ENCODE measurements at regions not wholly inside any gene's neighbourhood (a gene's known extent, or its start where the extent isn't known, plus 50 kb on each side); places are given as distances from the start of the nearest gene placed in this dataset.

- no peak overlapping the region for H2AFZ ChIP-seq (ENCODE audit: low read length)
- no peaks in the 10 kb centered on the region for H3K9me2 ChIP-seq (replicated peaks; ENCODE audit: insufficient read depth, low read length)
- H3K27ac ChIP-seq (ENCODE audit: low read length), result no peak overlapping the region
- H4K20me1 ChIP-seq (ENCODE audit: insufficient read depth, low read depth, low read length), result no peaks in the 10 kb centered on the region
- peaks cover 3% of the 10 kb centered on the region; the same call in 1 of the 2 replicates for H3K4me1 ChIP-seq (ENCODE audit: low read length)
- no peak overlapping the region for H3K4me2 ChIP-seq (ENCODE audit: low read depth, low read length, poor library complexity, severe bottlenecking)
- DNase-seq, result no peak
- no peaks in the 10 kb centered on the region for H3K79me2 ChIP-seq (ENCODE audit: low read length)
- H3K9ac ChIP-seq (ENCODE audit: low read length), result no peak overlapping the region
- H3K9me3 ChIP-seq (ENCODE audit: low read length), result no peaks in the 10 kb centered on the region
- H3K36me3 ChIP-seq (ENCODE audit: insufficient read depth, low read length), result no peaks in the 10 kb centered on the region
- no peak overlapping the region for H3K4me3 ChIP-seq (ENCODE audit: low read length)
- no peaks in the 10 kb centered on the region for H3K27me3 ChIP-seq (ENCODE audit: low read length)
Observed at GRCh38 chr14:22158560-22158959, 430.5 kb downstream of the DAD1 start.

DNA sequence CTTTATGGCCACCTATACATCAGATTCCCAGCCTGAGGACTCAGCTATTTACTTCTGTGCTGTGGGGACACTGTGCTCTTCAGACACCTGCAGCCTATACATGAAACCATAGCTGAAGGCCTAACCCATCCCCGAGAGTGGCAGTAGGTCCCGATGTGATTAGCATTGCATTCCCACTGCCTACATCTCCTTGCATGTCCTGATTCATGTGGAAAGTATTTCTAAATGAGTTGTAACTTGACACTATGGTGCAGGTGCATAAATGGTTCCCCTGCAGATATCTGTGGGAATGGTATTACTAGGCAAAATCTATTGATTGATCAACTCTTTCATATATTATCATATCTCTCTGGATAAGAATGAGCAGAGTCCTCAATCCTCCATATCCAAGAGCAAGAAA lies 433.5 kb downstream of the DAD1 start:
- Histone ChIP-seq H3K4me2 (ENCODE audit: low read depth, low read length, poor library complexity, severe bottlenecking) (no peak overlapping the region), H3K9me3 (ENCODE audit: low read length) (no peaks in the 10 kb centered on the region), H3K4me3 (ENCODE audit: low read length) (no peak overlapping the region), H3K9me2 (replicated peaks; ENCODE audit: insufficient read depth, low read length) (no peaks in the 10 kb centered on the region), H3K79me2 (ENCODE audit: low read length) (no peaks in the 10 kb centered on the region), H3K27ac (ENCODE audit: low read length) (no peak overlapping the region), H3K9ac (ENCODE audit: low read length) (no peak overlapping the region), H4K20me1 (ENCODE audit: insufficient read depth, low read depth, low read length) (no peaks in the 10 kb centered on the region), H3K4me1 (ENCODE audit: low read length) (peaks cover 3% of the 10 kb centered on the region; the same call in 1 of the 2 replicates), H3K27me3 (ENCODE audit: low read length) (no peaks in the 10 kb centered on the region), H2AFZ (ENCODE audit: low read length) (no peak overlapping the region), H3K36me3 (ENCODE audit: insufficient read depth, low read length) (no peaks in the 10 kb centered on the region)
- DNase-seq, result no peak

- H4K20me1 ChIP-seq (ENCODE audit: insufficient read depth, low read depth, low read length), result no peaks in the 10 kb centered on the region
- H3K79me2 ChIP-seq (ENCODE audit: low read length), result no peaks in the 10 kb centered on the region
- no peaks in the 10 kb centered on the region for H3K27me3 ChIP-seq (ENCODE audit: low read length)
- no peaks in the 10 kb centered on the region for H3K36me3 ChIP-seq (ENCODE audit: insufficient read depth, low read length)
- H3K4me2 ChIP-seq (ENCODE audit: low read depth, low read length, poor library complexity, severe bottlenecking), result no peak overlapping the region
- no peak overlapping the region for H3K4me3 ChIP-seq (ENCODE audit: low read length)
- no peaks in the 10 kb centered on the region for H3K9me2 ChIP-seq (replicated peaks; ENCODE audit: insufficient read depth, low read length)
- no peaks in the 10 kb centered on the region for H3K4me1 ChIP-seq (ENCODE audit: low read length)
- no peak overlapping the region for H3K9ac ChIP-seq (ENCODE audit: low read length)
- no peaks in the 10 kb centered on the region for H3K9me3 ChIP-seq (ENCODE audit: low read length)
- no peak overlapping the region for H3K27ac ChIP-seq (ENCODE audit: low read length)
- DNase-seq, result no peak
- H2AFZ ChIP-seq (ENCODE audit: low read length), result no peak overlapping the region
Observed at GRCh38 chr14:22152903-22153302, 436.1 kb downstream of the DAD1 start.

- Histone ChIP-seq H3K9ac (ENCODE audit: low read length) (no peak overlapping the region), H3K27ac (ENCODE audit: low read length) (no peak overlapping the region), H3K9me2 (replicated peaks; ENCODE audit: insufficient read depth, low read length) (no peaks in the 10 kb centered on the region)
Observed at GRCh38 chr14:22152161-22152870, 436.7 kb downstream of the DAD1 start.

DNA sequence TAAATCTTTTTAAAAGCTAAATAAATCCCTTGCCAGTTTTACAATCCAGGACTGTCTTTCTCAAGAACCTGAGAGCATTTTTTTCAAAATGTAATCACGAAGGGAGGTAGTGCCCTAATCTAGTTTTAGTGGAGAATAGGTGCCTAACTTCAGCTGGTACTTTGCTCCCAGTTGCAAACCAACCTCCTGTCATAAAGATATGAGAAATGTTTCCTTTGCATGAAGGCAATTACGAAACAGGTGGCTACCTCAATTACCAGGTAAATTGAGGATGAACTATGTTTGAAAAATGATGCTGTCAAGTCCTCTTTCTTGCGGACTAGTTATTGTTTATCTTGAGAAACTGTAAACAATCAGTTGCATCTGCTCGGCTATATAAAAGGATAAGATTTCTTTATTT lies 437.9 kb downstream of the DAD1 start:
- H3K27ac ChIP-seq (ENCODE audit: low read length), result no peak overlapping the region
- H3K4me1 ChIP-seq (ENCODE audit: low read length), result no peaks in the 10 kb centered on the region
- no peaks in the 10 kb centered on the region for H4K20me1 ChIP-seq (ENCODE audit: insufficient read depth, low read depth, low read length)
- no peak overlapping the region for H3K9ac ChIP-seq (ENCODE audit: low read length)
- no peaks in the 10 kb centered on the region for H3K79me2 ChIP-seq (ENCODE audit: low read length)
- no peak for DNase-seq
- no peaks in the 10 kb centered on the region for H3K27me3 ChIP-seq (ENCODE audit: low read length)
- H3K4me3 ChIP-seq (ENCODE audit: low read length), result no peak overlapping the region
- H2AFZ ChIP-seq (ENCODE audit: low read length), result no peak overlapping the region
- H3K4me2 ChIP-seq (ENCODE audit: low read depth, low read length, poor library complexity, severe bottlenecking), result no peak overlapping the region
- no peaks in the 10 kb centered on the region for H3K9me3 ChIP-seq (ENCODE audit: low read length)
- no peaks in the 10 kb centered on the region for H3K36me3 ChIP-seq (ENCODE audit: insufficient read depth, low read length)
- H3K9me2 ChIP-seq (replicated peaks; ENCODE audit: insufficient read depth, low read length), result no peaks in the 10 kb centered on the region

More at GRCh38 chr14:22152161-22152870, 436.7 kb downstream of the DAD1 start:
- Histone ChIP-seq H3K27me3 (ENCODE audit: low read length) (no peaks in the 10 kb centered on the region), H2AFZ (ENCODE audit: low read length) (no peak overlapping the region), H3K4me3 (ENCODE audit: low read length) (no peak overlapping the region), H3K4me1 (ENCODE audit: low read length) (no peaks in the 10 kb centered on the region), H3K4me2 (ENCODE audit: low read depth, low read length, poor library complexity, severe bottlenecking) (no peak overlapping the region), H4K20me1 (ENCODE audit: insufficient read depth, low read depth, low read length) (no peaks in the 10 kb centered on the region), H3K36me3 (ENCODE audit: insufficient read depth, low read length) (no peaks in the 10 kb centered on the region), H3K79me2 (ENCODE audit: low read length) (no peaks in the 10 kb centered on the region), H3K9me3 (ENCODE audit: low read length) (no peaks in the 10 kb centered on the region)
- DNase-seq, result no peak

DNA sequence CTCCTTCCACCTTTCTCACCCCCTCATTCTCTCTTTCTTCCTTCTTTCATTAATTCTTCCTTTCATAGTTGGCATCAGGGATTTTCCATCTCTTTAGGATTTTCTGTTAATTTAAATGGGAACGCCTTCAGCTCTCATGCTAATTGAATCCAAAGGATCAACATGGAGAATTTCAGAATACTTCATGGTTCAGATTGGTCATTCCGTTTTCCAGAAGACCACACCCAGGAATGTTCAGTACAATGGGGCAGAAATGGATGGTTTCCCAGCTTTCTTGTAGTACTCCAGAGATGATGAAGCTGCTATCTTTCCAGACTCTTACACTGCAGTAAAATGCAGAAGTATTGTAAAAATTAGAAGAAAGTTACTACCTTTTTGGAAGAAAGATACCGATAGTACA lies 440.0 kb downstream of the DAD1 start:
- H3K9ac ChIP-seq (ENCODE audit: low read length), result no peak overlapping the region
- H2AFZ ChIP-seq (ENCODE audit: low read length), result no peak overlapping the region
- no peaks in the 10 kb centered on the region for H3K9me3 ChIP-seq (ENCODE audit: low read length)
- H3K27me3 ChIP-seq (ENCODE audit: low read length), result no peaks in the 10 kb centered on the region
- H3K36me3 ChIP-seq (ENCODE audit: insufficient read depth, low read length), result no peaks in the 10 kb centered on the region
- no peak overlapping the region for H3K4me2 ChIP-seq (ENCODE audit: low read depth, low read length, poor library complexity, severe bottlenecking)
- H4K20me1 ChIP-seq (ENCODE audit: insufficient read depth, low read depth, low read length), result no peaks in the 10 kb centered on the region
- DNase-seq, result no peak
- no peaks in the 10 kb centered on the region for H3K9me2 ChIP-seq (replicated peaks; ENCODE audit: insufficient read depth, low read length)
- no peaks in the 10 kb centered on the region for H3K79me2 ChIP-seq (ENCODE audit: low read length)
- no peak overlapping the region for H3K4me3 ChIP-seq (ENCODE audit: low read length)
- H3K4me1 ChIP-seq (ENCODE audit: low read length), result no peaks in the 10 kb centered on the region
- no peak overlapping the region for H3K27ac ChIP-seq (ENCODE audit: low read length)

GRCh38 chr14:22147716-22148115 lies 441.3 kb downstream of the DAD1 start:
- no peaks in the 10 kb centered on the region for H3K79me2 ChIP-seq (ENCODE audit: low read length)
- no peak overlapping the region for H3K27ac ChIP-seq (ENCODE audit: low read length)
- H2AFZ ChIP-seq (ENCODE audit: low read length), result no peak overlapping the region
- no peak overlapping the region for H3K4me3 ChIP-seq (ENCODE audit: low read length)
- H3K9me3 ChIP-seq (ENCODE audit: low read length), result no peaks in the 10 kb centered on the region
- H3K4me1 ChIP-seq (ENCODE audit: low read length), result no peaks in the 10 kb centered on the region
- H4K20me1 ChIP-seq (ENCODE audit: insufficient read depth, low read depth, low read length), result no peaks in the 10 kb centered on the region
- H3K9me2 ChIP-seq (replicated peaks; ENCODE audit: insufficient read depth, low read length), result no peaks in the 10 kb centered on the region
- H3K27me3 ChIP-seq (ENCODE audit: low read length), result no peaks in the 10 kb centered on the region
- DNase-seq, result no peak
- H3K4me2 ChIP-seq (ENCODE audit: low read depth, low read length, poor library complexity, severe bottlenecking), result no peak overlapping the region
- H3K36me3 ChIP-seq (ENCODE audit: insufficient read depth, low read length), result no peaks in the 10 kb centered on the region
- no peak overlapping the region for H3K9ac ChIP-seq (ENCODE audit: low read length)

DNA sequence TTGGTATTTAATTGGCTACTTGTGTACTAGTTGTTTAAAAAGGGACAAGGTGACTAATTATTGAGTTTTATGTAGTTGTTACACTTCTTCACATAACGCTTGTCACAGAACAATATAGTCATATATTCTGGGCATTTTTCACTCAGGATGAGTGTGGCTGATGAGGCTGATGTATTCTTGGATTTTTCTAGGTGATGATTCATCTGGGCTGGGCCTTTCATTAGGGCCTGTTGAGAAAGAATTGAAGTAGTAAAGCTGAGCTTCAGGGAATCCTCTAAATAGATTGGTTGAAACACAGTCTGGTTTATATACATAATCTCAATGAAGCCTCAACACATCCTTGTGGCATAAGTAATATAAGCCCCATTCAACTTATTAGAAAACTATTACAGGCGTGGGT lies 445.7 kb downstream of the DAD1 start:
- no peaks in the 10 kb centered on the region for H3K9me2 ChIP-seq (replicated peaks; ENCODE audit: insufficient read depth, low read length)
- H2AFZ ChIP-seq (ENCODE audit: low read length), result no peak overlapping the region
- no peaks in the 10 kb centered on the region for H3K36me3 ChIP-seq (ENCODE audit: insufficient read depth, low read length)
- H3K9me3 ChIP-seq (ENCODE audit: low read length), result no peaks in the 10 kb centered on the region
- no peak overlapping the region for H3K27ac ChIP-seq (ENCODE audit: low read length)
- DNase-seq, result no peak
- H3K27me3 ChIP-seq (ENCODE audit: low read length), result no peaks in the 10 kb centered on the region
- no peaks in the 10 kb centered on the region for H3K4me1 ChIP-seq (ENCODE audit: low read length)
- no peaks in the 10 kb centered on the region for H4K20me1 ChIP-seq (ENCODE audit: insufficient read depth, low read depth, low read length)
- no peaks in the 10 kb centered on the region for H3K79me2 ChIP-seq (ENCODE audit: low read length)
- H3K4me2 ChIP-seq (ENCODE audit: low read depth, low read length, poor library complexity, severe bottlenecking), result no peak overlapping the region
- no peak overlapping the region for H3K4me3 ChIP-seq (ENCODE audit: low read length)
- H3K9ac ChIP-seq (ENCODE audit: low read length), result no peak overlapping the region

All from Karpas-422 (cell line).